ENCODE measurements at regions not wholly inside any gene's neighbourhood (a gene's known extent, or its start where the extent isn't known, plus 50 kb on each side); places are given as distances from the start of the nearest gene placed in this dataset.
"Not testable (repeated sequence)": the region's sequence is repeated elsewhere in the genome, so short reads cannot be mapped to it uniquely, and the experiment has no call there.

DNA sequence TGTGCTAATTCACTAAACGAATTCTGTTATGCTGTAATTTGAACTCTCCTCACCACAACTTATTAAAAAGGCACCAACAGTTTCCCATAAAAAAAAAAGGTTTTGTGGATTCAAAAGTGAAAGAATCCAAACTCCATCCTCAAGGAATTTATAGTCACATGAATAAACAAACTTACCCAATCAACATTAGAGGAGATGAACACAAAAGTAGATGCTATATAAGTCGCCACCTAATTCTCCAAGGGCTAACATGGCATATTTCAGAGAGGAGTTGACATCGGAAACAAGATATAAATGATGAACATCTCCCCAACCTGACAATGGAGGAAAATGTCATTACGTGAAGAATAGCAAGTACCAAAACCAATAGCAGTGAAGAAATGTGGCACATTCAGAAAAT, 265.5 kb upstream of the PRKD1 start:
- Histone ChIP-seq H3K27ac (ENCODE audit: low read depth, low read length) (peak overlapping the region; percentile 94), H3K27me3 (ENCODE audit: control insufficient read depth, insufficient read depth, low read length) (no peaks in the 10 kb centered on the region), H3K4me3 (ENCODE audit: low read depth, low read length) (no peak overlapping the region), H3K9me3 (ENCODE audit: control insufficient read depth, insufficient read depth, low read length) (no peaks in the 10 kb centered on the region)
- POLR2A ChIA-PET, result interaction anchor here (0.5 to 1.1 kb wide), 3 partner anchors 10 to 34 kb away, joined by 3 to 6 read pairs (median 5); no protein-coding TSS in a partner anchor
- TF ChIP-seq, protein P1, sequence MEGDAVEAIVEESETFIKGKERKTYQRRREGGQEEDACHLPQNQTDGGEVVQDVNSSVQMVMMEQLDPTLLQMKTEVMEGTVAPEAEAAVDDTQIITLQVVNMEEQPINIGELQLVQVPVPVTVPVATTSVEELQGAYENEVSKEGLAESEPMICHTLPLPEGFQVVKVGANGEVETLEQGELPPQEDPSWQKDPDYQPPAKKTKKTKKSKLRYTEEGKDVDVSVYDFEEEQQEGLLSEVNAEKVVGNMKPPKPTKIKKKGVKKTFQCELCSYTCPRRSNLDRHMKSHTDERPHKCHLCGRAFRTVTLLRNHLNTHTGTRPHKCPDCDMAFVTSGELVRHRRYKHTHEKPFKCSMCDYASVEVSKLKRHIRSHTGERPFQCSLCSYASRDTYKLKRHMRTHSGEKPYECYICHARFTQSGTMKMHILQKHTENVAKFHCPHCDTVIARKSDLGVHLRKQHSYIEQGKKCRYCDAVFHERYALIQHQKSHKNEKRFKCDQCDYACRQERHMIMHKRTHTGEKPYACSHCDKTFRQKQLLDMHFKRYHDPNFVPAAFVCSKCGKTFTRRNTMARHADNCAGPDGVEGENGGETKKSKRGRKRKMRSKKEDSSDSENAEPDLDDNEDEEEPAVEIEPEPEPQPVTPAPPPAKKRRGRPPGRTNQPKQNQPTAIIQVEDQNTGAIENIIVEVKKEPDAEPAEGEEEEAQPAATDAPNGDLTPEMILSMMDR (IDR thresholded peaks at IDR 0.05; ENCODE audit: low read depth, low read length), result no peak
- DNase-seq (ENCODE audit: low read depth, low spot score), result no peak
- CTCF ChIA-PET, result interaction anchor here (1.1 to 1.6 kb wide), 2 partner anchors 21 to 644 kb away, joined by 3 to 4 read pairs; no protein-coding TSS in a partner anchor

DNA sequence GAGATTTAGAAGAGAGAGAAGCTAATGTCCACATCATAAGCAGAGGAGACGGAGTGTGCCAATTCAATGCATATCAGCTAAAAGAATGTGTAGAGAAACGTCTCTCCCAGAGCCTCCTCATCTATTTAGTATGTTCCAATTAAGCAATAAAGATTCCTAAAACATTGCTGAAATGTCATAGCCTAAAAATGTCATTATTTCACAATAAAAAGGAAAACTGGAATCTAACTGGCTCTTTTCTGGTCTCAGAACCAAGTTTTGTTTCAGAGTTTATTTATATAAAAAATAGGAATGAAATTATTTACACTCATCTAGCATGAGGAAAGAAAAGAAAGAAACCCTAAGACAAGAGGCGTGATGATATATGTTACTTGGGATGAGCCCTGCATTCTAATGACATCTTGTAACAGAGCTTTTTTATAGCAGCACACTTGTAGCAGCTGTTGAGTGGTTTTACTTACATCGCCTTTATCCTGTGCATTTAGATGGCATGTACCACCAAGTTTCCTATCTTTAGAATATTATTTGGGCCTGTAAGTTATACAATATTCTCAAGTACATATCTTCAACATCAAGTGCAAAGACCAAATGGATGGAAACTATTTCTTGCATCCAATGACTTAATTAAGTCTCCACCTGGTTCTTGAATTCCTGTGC, 266.3 kb upstream of the PRKD1 start:
- Histone ChIP-seq H3K4me3 (ENCODE audit: low read depth, low read length) (no peak overlapping the region; the same call in 1 of the 2 replicates), H3K27ac (ENCODE audit: low read depth, low read length) (peak overlapping the region; percentile 94), H3K9me3 (ENCODE audit: control insufficient read depth, insufficient read depth, low read length) (no peaks in the 10 kb centered on the region), H3K27me3 (ENCODE audit: control insufficient read depth, insufficient read depth, low read length) (no peaks in the 10 kb centered on the region)
- peak; percentile 87 for DNase-seq (ENCODE audit: low read depth, low spot score)
- POLR2A ChIA-PET, result interaction anchor here (0.5 to 1.1 kb wide), 6 partner anchors 10 to 85 kb away, joined by 3 to 7 read pairs (median 4); no protein-coding TSS in a partner anchor
- CTCF ChIA-PET, result interaction anchor here (1.1 kb wide), 1 partner anchor 645 kb away, joined by 3 read pairs; no protein-coding TSS in a partner anchor
- TF ChIP-seq, protein P1 (IDR thresholded peaks at IDR 0.05; ENCODE audit: low read depth, low read length), result no peak

DNA sequence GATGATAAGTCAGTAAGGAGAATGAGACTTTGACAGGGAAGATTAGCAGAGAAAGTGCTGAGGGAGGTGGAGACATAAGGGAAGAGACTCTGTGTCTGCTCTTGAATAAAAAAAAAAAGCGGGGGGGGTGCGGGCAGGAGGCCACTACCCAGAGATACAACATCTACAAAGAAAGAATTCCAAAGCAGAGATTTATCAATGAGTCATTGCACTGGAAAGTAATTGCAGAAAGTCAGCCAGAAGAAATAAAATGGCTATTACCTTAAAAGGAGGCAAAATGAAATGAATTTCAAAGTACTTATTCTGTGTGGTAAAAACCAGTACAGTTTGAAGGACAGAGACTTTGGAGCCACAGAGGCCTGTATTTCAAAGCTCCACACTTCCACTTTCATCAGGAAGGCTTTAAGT, 267.1 kb upstream of the PRKD1 start:
- CTCF ChIA-PET, result interaction anchor here (3.3 kb wide), 1 partner anchor 20 kb away, joined by 14 read pairs; no protein-coding TSS in a partner anchor
- no peaks in the 10 kb centered on the region for H3K9me3 ChIP-seq (ENCODE audit: control insufficient read depth, insufficient read depth, low read length)
- H3K27me3 ChIP-seq (ENCODE audit: control insufficient read depth, insufficient read depth, low read length), result no peaks in the 10 kb centered on the region
- POLR2A ChIA-PET, result interaction anchor here (0.6 to 1.0 kb wide), 2 partner anchors 81 to 85 kb away, joined by 3 to 7 read pairs; no protein-coding TSS in a partner anchor
- peak overlapping the region; percentile 88 for H3K27ac ChIP-seq (ENCODE audit: low read depth, low read length)
- TF ChIP-seq, protein P1 (IDR thresholded peaks at IDR 0.05; ENCODE audit: low read depth, low read length), result no peak
- no peak overlapping the region for H3K4me3 ChIP-seq (ENCODE audit: low read depth, low read length)
- peak; percentile 69 for DNase-seq (ENCODE audit: low read depth, low spot score)

DNA sequence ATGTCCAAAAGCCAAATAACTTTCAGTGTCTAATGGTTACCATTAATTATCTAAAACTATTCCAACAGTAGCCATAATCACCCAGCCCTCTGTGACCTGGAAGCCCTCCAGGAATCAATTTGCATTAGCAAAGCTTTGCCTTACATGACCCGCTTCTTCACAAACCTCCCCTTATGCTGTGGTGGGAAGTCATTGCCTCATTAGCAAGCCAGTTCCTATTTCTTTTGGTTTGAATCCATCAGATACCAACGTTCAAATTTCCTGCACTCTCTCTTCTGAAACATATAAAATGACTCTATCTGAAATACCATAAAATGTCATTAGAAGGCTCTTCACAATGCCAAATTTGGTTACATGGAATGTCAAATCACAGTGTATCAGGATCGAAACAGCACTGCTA, 268.3 kb upstream of the PRKD1 start:
- H3K27me3 ChIP-seq (ENCODE audit: control insufficient read depth, insufficient read depth, low read length), result no peaks in the 10 kb centered on the region
- DNase-seq (ENCODE audit: low read depth, low spot score), result no peak
- CTCF ChIA-PET, result interaction anchor here (0.8 to 3.3 kb wide), 2 partner anchors 19 to 647 kb away, joined by 3 to 14 read pairs; no protein-coding TSS in a partner anchor
- no peak overlapping the region for H3K27ac ChIP-seq (ENCODE audit: low read depth, low read length)
- no peak overlapping the region for H3K4me3 ChIP-seq (ENCODE audit: low read depth, low read length)
- POLR2A ChIA-PET, result no interaction called here
- TF ChIP-seq, protein P1 (IDR thresholded peaks at IDR 0.05; ENCODE audit: low read depth, low read length), result no peak
- no peaks in the 10 kb centered on the region for H3K9me3 ChIP-seq (ENCODE audit: control insufficient read depth, insufficient read depth, low read length)

DNA sequence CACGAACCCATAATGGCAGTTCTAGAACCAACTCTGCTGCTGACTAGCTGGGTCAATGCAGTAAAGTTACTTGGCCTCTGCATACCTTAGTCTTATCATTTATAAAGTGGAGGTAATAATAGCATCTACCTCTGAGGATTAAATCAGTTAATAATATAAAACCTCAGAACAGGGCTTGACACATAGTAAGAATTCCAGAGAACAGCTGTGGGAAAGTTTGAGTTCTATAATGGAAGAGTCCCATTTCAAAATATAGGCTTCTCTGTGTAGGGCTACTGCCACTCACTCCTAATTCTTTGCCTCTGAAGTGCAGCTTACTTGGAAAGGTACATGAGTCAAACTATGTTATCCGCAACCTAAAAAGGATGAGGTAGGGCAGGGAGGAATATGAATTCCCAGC, 269.2 kb upstream of the PRKD1 start:
- no peak for DNase-seq (ENCODE audit: low read depth, low spot score)
- Histone ChIP-seq H3K4me3 (ENCODE audit: low read depth, low read length) (no peak overlapping the region), H3K9me3 (ENCODE audit: control insufficient read depth, insufficient read depth, low read length) (no peaks in the 10 kb centered on the region), H3K27me3 (ENCODE audit: control insufficient read depth, insufficient read depth, low read length) (no peaks in the 10 kb centered on the region), H3K27ac (ENCODE audit: low read depth, low read length) (no peak overlapping the region)
- TF ChIP-seq, protein P1 (IDR thresholded peaks at IDR 0.05; ENCODE audit: low read depth, low read length), result no peak
- ChIA-PET POLR2A (no interaction called here), CTCF (interaction anchor here (3.3 kb wide), 1 partner anchor 18 kb away, joined by 14 read pairs; no protein-coding TSS in a partner anchor)

DNA sequence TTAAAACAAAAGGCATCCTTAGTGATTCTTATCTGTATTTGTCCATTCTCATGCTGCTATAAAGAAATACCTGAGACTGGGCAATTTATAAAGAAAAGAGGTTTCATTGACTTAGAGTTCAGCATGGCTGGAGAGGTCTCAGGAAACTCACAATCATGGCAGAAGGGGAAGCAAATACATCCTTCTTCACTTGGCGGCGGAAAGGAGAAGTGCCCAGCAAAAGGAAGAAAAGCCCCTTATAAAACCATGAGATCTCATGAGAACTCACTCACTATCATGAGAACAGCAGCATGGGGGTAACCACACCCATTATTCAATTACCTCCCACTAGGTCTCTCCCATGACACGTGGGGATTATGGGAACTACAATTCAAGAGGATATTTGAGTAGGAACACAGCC, 271.1 kb upstream of the PRKD1 start:
- H3K4me3 ChIP-seq (ENCODE audit: low read depth, low read length); H3K27ac ChIP-seq (ENCODE audit: low read depth, low read length); H3K27me3 ChIP-seq (ENCODE audit: control insufficient read depth, insufficient read depth, low read length); DNase-seq (ENCODE audit: low read depth, low spot score); H3K9me3 ChIP-seq (ENCODE audit: control insufficient read depth, insufficient read depth, low read length); CTCF ChIA-PET; POLR2A ChIA-PET: not testable (repeated sequence)

All from AG04450 (cell line).